ENCODE measurements at regions not wholly inside any gene's neighbourhood (a gene's known extent, or its start where the extent isn't known, plus 50 kb on each side); places are given as distances from the start of the nearest gene placed in this dataset.

GRCh38 chr12:59196989-59197388 lies 276.7 kb upstream of the LRIG3 start:
- CTCF ChIA-PET (ENCODE audit: unreplicated experiment), result no interaction called here

GRCh38 chr12:59194794-59195193 lies 274.5 kb upstream of the LRIG3 start:
- no peaks in the 10 kb centered on the region for H4K20me1 ChIP-seq (ENCODE audit: insufficient read depth, low read length)
- no TSS peak for BruUV-seq (replicated peaks)
- no peaks in the 10 kb centered on the region for H3K36me3 ChIP-seq (ENCODE audit: insufficient read depth, low read length)

More at GRCh38 chr12:59196989-59197388, 276.7 kb upstream of the LRIG3 start:
- Histone ChIP-seq H3K79me2 (ENCODE audit: insufficient read depth, low read depth, low read length) (no peaks in the 10 kb centered on the region), H3K4me2 (ENCODE audit: low read length) (no peak overlapping the region), H2AFZ (ENCODE audit: low read length) (no peak overlapping the region), H3K9me3 (ENCODE audit: low read length) (no peaks in the 10 kb centered on the region), H3K27ac (ENCODE audit: low read depth, low read length, poor library complexity, severe bottlenecking) (no peak overlapping the region), H3K4me3 (ENCODE audit: low read depth, low read length, poor library complexity, severe bottlenecking) (no peak overlapping the region), H3K4me1 (ENCODE audit: insufficient read depth, low read length, poor library complexity, severe bottlenecking) (no peaks in the 10 kb centered on the region), H3K36me3 (ENCODE audit: insufficient read depth, low read length) (no peaks in the 10 kb centered on the region), H3K9me2 (ENCODE audit: insufficient read depth, low read length) (no peaks in the 10 kb centered on the region), H4K20me1 (ENCODE audit: insufficient read depth, low read length) (no peaks in the 10 kb centered on the region)
- intact Hi-C loops (cut with micrococcal nuclease; ENCODE audit: unreplicated experiment), result no loop called here
- POLR2A ChIA-PET, result no interaction called here
- BruUV-seq (replicated peaks), result no TSS peak
- no peak for TF ChIP-seq EZH2phosphoT487 (IDR thresholded peaks at IDR 0.05; ENCODE audit: borderline replicate concordance, low read depth, low read length)
- TF ChIP-seq CTCF (conservative IDR thresholded peaks at IDR 0.05; ENCODE audit: low read length), result no peak
- DNase-seq (ENCODE audit: low spot score), result no peak

More at GRCh38 chr12:59194794-59195193, 274.5 kb upstream of the LRIG3 start:
- TF ChIP-seq CTCF (conservative IDR thresholded peaks at IDR 0.05; ENCODE audit: low read length) (0 out of 2 replicates have a peak, but pooled peaks have one; percentile 25), EZH2phosphoT487 (IDR thresholded peaks at IDR 0.05; ENCODE audit: borderline replicate concordance, low read depth, low read length) (no peak)
- H2AFZ ChIP-seq (ENCODE audit: low read length), result no peak overlapping the region
- H3K4me3 ChIP-seq (ENCODE audit: low read depth, low read length, poor library complexity, severe bottlenecking), result no peak overlapping the region
- intact Hi-C loops (cut with micrococcal nuclease; ENCODE audit: unreplicated experiment), result no loop called here
- POLR2A ChIA-PET, result no interaction called here
- CTCF ChIA-PET (ENCODE audit: unreplicated experiment), result no interaction called here
- H3K79me2 ChIP-seq (ENCODE audit: insufficient read depth, low read depth, low read length), result no peaks in the 10 kb centered on the region
- no peak overlapping the region for H3K27ac ChIP-seq (ENCODE audit: low read depth, low read length, poor library complexity, severe bottlenecking)
- no peaks in the 10 kb centered on the region for H3K9me3 ChIP-seq (ENCODE audit: low read length)
- H3K4me2 ChIP-seq (ENCODE audit: low read length), result no peak overlapping the region
- no peaks in the 10 kb centered on the region for H3K9me2 ChIP-seq (ENCODE audit: insufficient read depth, low read length)
- no peak for DNase-seq (ENCODE audit: low spot score)
- H3K4me1 ChIP-seq (ENCODE audit: insufficient read depth, low read length, poor library complexity, severe bottlenecking), result no peaks in the 10 kb centered on the region
